Stimulated activated CD4-positive, alpha-beta T cell treated with anti-CD3 and anti-CD28 coated beads, Interleukin-2, amount 100 ng/mL, for 48 hours (primary cell): ENCODE measurements at regions not wholly inside any gene's neighbourhood (a gene's known extent, or its start where the extent isn't known, plus 50 kb on each side); places are given as distances from the start of the nearest gene placed in this dataset.
"Not testable (repeated sequence)": the region's sequence is repeated elsewhere in the genome, so short reads cannot be mapped to it uniquely, and the experiment has no call there.

ENCODE experiments used
- DNase-seq, 2 donors: peaks; one replicate each; pipeline ENCODE4 v3.0.0-alpha.2; 2020

- no peak for DNase-seq
These were observed 131.3 kb upstream of the CCDC180 start for GRCh38 chr9:97176206-97176605.

- DNase-seq, result not testable (repeated sequence)
These were observed 129.2 kb upstream of the CTSV start for GRCh38 chr9:97168174-97168573.

GRCh38 chr9:97166496-97167138 lies 127.7 kb upstream of the CTSV start:
- DNase-seq, result not testable (repeated sequence)

GRCh38 chr9:97160255-97160654 lies 121.3 kb upstream of the CTSV start:
- no peak for DNase-seq

GRCh38 chr9:97158722-97159121 lies 119.8 kb upstream of the CTSV start:
- not testable (repeated sequence) for DNase-seq

GRCh38 chr9:97155441-97155840 lies 116.5 kb upstream of the CTSV start:
- DNase-seq, result not testable (repeated sequence)

GRCh38 chr9:97153967-97154366 lies 115.0 kb upstream of the CTSV start:
- no peak for DNase-seq

GRCh38 chr9:97153160-97153559 lies 114.2 kb upstream of the CTSV start:
- DNase-seq, result not testable (repeated sequence)

- not testable (repeated sequence) for DNase-seq
These were observed 111.5 kb upstream of the CTSV start for GRCh38 chr9:97150471-97150870.

GRCh38 chr9:97148428-97148827 lies 109.5 kb upstream of the CTSV start:
- not testable (repeated sequence) for DNase-seq

- not testable (repeated sequence) for DNase-seq
These were observed 106.7 kb upstream of the CTSV start for GRCh38 chr9:97145680-97146079.

- DNase-seq, result no peak
These were observed 101.6 kb upstream of the CTSV start for GRCh38 chr9:97140566-97140965.

GRCh38 chr9:97136421-97136820 lies 97.5 kb upstream of the CTSV start:
- DNase-seq, result no peak

GRCh38 chr9:97133966-97134365 lies 95.0 kb upstream of the CTSV start:
- DNase-seq, result not testable (repeated sequence)

- DNase-seq, result no peak
These were observed 93.9 kb upstream of the CTSV start for GRCh38 chr9:97132865-97133264.

- DNase-seq, result not testable (repeated sequence)
These were observed 91.9 kb upstream of the CTSV start for GRCh38 chr9:97130864-97131263.

GRCh38 chr9:97130387-97130786 lies 91.4 kb upstream of the CTSV start:
- not testable (repeated sequence) for DNase-seq

- no peak for DNase-seq
These were observed 90.0 kb upstream of the CTSV start for GRCh38 chr9:97128919-97129318.

- no peak for DNase-seq
These were observed 85.3 kb upstream of the CTSV start for GRCh38 chr9:97124256-97124655.

GRCh38 chr9:97110696-97111095 lies 71.8 kb upstream of the CTSV start:
- DNase-seq, result no peak

GRCh38 chr9:97109194-97109811 lies 70.4 kb upstream of the CTSV start:
- DNase-seq, result peak in 1 of 2 donors; percentile 30

GRCh38 chr9:97105220-97105619 lies 66.3 kb upstream of the CTSV start:
- not testable (repeated sequence) for DNase-seq

GRCh38 chr9:97103613-97104383 lies 64.9 kb upstream of the CTSV start:
- not testable (repeated sequence) for DNase-seq

GRCh38 chr9:97099540-97099939 lies 60.6 kb upstream of the CTSV start:
- DNase-seq, result not testable (repeated sequence)
